Nephron progenitor cell (in vitro differentiated cells): ENCODE measurements at regions not wholly inside any gene's neighbourhood (a gene's known extent, or its start where the extent isn't known, plus 50 kb on each side); places are given as distances from the start of the nearest gene placed in this dataset.
"Not testable (repeated sequence)": the region's sequence is repeated elsewhere in the genome, so short reads cannot be mapped to it uniquely, and the experiment has no call there.

Experiments used
- DNase-seq: peaks from one replicate; pipeline ENCODE4 v3.0.0; 2021
- H3K27ac Mint-ChIP-seq: 2 replicates; pipeline ENCODE4 v1.8.0; 2021; ENCODE audit warnings: mild to moderate bottlenecking, moderate library complexity, mixed read lengths
- H3K27me3 Mint-ChIP-seq: 2 replicates; pipeline ENCODE4 v1.8.0; 2021; ENCODE audit warnings: mild to moderate bottlenecking, low read depth, mixed read lengths; ENCODE audit not compliant: poor library complexity
- H3K36me3 Mint-ChIP-seq: 2 replicates; pipeline ENCODE4 v1.8.0; 2021; ENCODE audit warnings: low read depth, mixed read lengths
- H3K4me1 Mint-ChIP-seq: 2 replicates; pipeline ENCODE4 v1.8.0; 2021; ENCODE audit warnings: mixed read lengths
- H3K4me3 Mint-ChIP-seq: 2 replicates; pipeline ENCODE4 v1.8.0; 2021; ENCODE audit warnings: mild to moderate bottlenecking, moderate library complexity, mixed read lengths
- H3K9me3 Mint-ChIP-seq: 2 replicates; pipeline ENCODE4 v1.8.0; 2021; ENCODE audit warnings: mild to moderate bottlenecking, moderate library complexity, mixed read lengths
- TF ChIP-seq, protein P1 (sequence below): fragments of 200-600 bp; sonication (generic); IDR thresholded peaks from 2 replicates; pipeline ENCODE4 v1.5.0; 2021; ENCODE audit warnings: antibody characterized with exemption

DNA sequence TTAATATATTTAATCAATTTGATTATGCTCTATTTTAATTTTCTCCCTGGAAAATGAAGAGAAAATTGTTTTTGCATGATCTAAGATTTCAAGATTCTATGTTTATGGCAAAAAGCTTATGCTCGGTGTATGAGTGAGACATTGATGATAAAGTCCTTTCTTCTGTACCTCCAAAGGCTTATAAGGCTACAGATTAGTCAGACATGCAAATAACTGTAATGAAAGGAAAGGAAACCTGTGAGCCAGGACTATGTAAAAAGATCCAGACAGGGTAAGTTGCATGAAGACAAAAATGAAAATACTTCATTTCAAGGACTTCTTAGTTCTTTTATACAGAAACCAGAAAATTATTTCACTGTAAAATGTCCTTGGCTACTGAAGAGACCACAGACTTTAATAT, 52.2 kb upstream of the EDIL3 start:
- no peaks in the 10 kb centered on the region for H3K36me3 Mint-ChIP-seq
- H3K4me3 Mint-ChIP-seq: no peak overlapping the region
- no peak for DNase-seq
- peaks cover 10% of the 10 kb centered on the region for H3K4me1 Mint-ChIP-seq
- H3K9me3 Mint-ChIP-seq: no peaks in the 10 kb centered on the region
- no peaks in the 10 kb centered on the region for H3K27me3 Mint-ChIP-seq
- no peak overlapping the region for H3K27ac Mint-ChIP-seq
- TF ChIP-seq, protein P1, sequence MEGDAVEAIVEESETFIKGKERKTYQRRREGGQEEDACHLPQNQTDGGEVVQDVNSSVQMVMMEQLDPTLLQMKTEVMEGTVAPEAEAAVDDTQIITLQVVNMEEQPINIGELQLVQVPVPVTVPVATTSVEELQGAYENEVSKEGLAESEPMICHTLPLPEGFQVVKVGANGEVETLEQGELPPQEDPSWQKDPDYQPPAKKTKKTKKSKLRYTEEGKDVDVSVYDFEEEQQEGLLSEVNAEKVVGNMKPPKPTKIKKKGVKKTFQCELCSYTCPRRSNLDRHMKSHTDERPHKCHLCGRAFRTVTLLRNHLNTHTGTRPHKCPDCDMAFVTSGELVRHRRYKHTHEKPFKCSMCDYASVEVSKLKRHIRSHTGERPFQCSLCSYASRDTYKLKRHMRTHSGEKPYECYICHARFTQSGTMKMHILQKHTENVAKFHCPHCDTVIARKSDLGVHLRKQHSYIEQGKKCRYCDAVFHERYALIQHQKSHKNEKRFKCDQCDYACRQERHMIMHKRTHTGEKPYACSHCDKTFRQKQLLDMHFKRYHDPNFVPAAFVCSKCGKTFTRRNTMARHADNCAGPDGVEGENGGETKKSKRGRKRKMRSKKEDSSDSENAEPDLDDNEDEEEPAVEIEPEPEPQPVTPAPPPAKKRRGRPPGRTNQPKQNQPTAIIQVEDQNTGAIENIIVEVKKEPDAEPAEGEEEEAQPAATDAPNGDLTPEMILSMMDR: no peak

GRCh38 chr5:84435861-84436346, 51.2 kb upstream of the EDIL3 start:
- not testable (repeated sequence) for H3K27ac Mint-ChIP-seq, H3K9me3 Mint-ChIP-seq, H3K27me3 Mint-ChIP-seq, DNase-seq, H3K36me3 Mint-ChIP-seq, H3K4me3 Mint-ChIP-seq
- peaks cover 10% of the 10 kb centered on the region for H3K4me1 Mint-ChIP-seq
